ENCODE measurements at regions not wholly inside any gene's neighbourhood (a gene's known extent, or its start where the extent isn't known, plus 50 kb on each side); places are given as distances from the start of the nearest gene placed in this dataset.

DNA sequence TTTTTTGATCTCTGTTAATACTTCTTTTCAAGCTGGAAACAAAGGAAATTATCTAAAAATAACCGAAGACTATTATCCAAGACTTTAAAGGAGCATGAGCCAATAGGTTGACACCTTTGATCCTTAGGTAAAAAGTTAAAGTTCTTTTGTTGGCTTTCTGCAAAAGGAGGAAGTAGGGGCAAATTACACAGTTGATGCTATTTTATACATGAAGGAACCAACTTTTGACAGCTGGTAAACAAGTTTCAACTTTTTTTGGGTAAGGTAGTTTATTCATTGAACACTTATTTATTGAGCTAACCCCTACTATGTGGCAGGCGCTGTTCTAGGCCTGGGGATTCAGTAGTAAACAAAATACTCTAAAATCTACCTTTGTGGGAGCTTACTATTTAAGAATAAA is 66.6 kb upstream of the ZEB2 start:
- no peak overlapping the region for H3K27ac ChIP-seq
- no peaks in the 10 kb centered on the region for H3K9me3 ChIP-seq
- TF ChIP-seq, protein P1, sequence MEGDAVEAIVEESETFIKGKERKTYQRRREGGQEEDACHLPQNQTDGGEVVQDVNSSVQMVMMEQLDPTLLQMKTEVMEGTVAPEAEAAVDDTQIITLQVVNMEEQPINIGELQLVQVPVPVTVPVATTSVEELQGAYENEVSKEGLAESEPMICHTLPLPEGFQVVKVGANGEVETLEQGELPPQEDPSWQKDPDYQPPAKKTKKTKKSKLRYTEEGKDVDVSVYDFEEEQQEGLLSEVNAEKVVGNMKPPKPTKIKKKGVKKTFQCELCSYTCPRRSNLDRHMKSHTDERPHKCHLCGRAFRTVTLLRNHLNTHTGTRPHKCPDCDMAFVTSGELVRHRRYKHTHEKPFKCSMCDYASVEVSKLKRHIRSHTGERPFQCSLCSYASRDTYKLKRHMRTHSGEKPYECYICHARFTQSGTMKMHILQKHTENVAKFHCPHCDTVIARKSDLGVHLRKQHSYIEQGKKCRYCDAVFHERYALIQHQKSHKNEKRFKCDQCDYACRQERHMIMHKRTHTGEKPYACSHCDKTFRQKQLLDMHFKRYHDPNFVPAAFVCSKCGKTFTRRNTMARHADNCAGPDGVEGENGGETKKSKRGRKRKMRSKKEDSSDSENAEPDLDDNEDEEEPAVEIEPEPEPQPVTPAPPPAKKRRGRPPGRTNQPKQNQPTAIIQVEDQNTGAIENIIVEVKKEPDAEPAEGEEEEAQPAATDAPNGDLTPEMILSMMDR (IDR thresholded peaks at IDR 0.05): no peak
- no peaks in the 10 kb centered on the region for H3K27me3 ChIP-seq
- H3K4me3 ChIP-seq (ENCODE audit: low read depth in 1 of 2, low read length in 1 of 2): no peak overlapping the region
- no peaks in the 10 kb centered on the region for H3K36me3 ChIP-seq
- H3K4me1 ChIP-seq (ENCODE audit: control insufficient read depth in 1 of 2, insufficient read depth in 1 of 2, low read depth in 1 of 2, low read length in 1 of 2): peaks cover 20 to 21% of the 10 kb centered on the region in 2 experiments

DNA sequence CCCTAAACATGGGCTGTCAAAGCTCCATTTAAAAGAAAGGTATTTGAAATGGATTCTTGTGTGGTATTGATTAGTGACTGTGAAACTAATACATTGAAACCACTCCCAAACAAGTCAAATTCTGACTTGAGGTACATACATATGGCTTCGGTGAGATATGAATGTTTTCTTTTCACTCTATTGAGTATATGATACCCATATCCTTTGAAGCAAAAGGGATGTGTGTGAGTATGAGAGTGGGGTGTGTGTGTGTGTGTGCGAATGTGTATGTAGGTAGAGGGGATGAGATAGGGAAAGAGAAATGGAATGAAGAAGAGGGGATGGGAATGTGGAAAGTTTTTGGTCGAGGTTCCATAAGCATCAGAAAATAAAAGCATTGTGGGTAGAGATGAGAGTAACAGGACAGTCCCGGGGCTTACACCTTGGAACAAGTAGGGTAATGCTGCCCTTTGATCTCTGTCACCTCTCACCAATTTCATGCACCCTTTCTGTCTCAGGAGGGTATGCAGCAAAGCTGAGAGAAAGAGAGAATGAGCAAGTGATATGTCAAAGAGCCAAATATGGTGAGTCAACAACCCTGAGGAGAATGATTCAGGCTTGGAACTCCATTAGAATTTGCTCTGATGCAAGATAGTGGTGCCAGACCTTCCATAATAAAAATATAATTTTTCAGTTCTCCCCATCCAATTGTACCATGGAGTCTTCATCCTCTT is 64.0 kb upstream of the ZEB2 start:
- Histone ChIP-seq H3K36me3 (no peaks in the 10 kb centered on the region), H3K27ac (no peak overlapping the region), H3K4me1 (ENCODE audit: control insufficient read depth in 1 of 2, insufficient read depth in 1 of 2, low read depth in 1 of 2, low read length in 1 of 2) (peaks cover 33 to 34% of the 10 kb centered on the region in 2 experiments), H3K27me3 (no peaks in the 10 kb centered on the region), H3K9me3 (no peaks in the 10 kb centered on the region), H3K4me3 (ENCODE audit: low read depth in 1 of 2, low read length in 1 of 2) (peak overlapping the region in 1 of 2 experiments; percentile 24)
- TF ChIP-seq, protein P1 (IDR thresholded peaks at IDR 0.05): no peak

DNA sequence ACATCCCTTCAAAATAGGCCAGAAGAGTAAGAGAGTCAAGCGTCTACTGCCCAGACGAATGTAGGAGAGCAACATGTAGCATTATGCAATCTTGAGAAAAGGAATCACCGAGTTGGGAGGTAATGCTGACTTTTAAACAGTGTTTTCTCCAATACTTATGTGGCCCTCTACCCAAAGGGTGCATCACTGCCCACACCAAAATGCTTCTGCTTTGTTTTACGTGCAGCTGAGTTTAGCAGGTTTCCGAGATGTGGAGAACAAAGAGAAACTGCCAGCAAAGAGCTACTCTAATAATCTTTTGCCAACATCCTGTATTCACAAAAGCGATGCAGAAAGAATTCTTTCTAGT is 63.4 kb upstream of the ZEB2 start:
- Histone ChIP-seq H3K27ac (no peak overlapping the region), H3K9me3 (no peaks in the 10 kb centered on the region), H3K36me3 (no peaks in the 10 kb centered on the region), H3K27me3 (no peaks in the 10 kb centered on the region), H3K4me3 (ENCODE audit: low read depth in 1 of 2, low read length in 1 of 2) (peak overlapping the region; percentile 13 to 24), H3K4me1 (ENCODE audit: control insufficient read depth in 1 of 2, insufficient read depth in 1 of 2, low read depth in 1 of 2, low read length in 1 of 2) (peaks cover 33 to 34% of the 10 kb centered on the region in 2 experiments)
- TF ChIP-seq, protein P1 (IDR thresholded peaks at IDR 0.05): no peak

DNA sequence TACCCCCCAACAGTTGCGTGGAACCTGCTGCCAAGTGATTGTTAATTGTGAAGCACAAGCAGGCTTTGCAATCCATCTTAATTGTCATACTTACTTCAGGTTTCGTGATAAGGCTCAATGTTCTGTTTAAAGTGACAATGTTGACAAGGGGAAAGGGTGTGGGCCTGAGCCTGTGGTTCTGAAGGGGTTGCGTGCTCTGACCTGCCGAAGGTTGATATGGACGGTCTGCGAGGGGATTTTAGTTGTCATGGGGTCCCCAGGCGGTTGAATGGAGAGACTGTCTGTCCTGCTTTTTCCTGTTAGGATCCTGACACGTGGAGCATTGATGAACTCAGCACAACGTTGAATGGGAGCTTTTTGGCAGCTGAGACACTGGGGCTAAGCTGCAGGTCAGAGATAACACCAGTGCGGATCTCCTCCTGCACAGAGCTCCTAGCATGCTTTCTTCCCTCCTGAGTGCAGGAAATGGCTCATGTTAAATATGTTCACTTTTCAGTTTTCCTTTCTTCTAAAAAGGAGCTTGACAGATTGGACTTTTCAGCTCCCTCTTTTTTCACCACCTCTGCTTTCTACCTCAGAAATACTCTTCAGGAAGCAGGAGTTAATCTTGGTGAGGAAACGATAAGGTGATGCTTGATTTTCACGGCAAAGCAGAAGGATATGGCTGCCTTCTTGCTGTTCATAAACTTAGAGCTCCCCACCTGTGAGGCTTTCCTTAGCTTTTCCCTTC is 62.9 kb upstream of the ZEB2 start:
- no peak overlapping the region for H3K27ac ChIP-seq
- H3K9me3 ChIP-seq: no peaks in the 10 kb centered on the region
- H3K4me1 ChIP-seq (ENCODE audit: control insufficient read depth in 1 of 2, insufficient read depth in 1 of 2, low read depth in 1 of 2, low read length in 1 of 2): peaks cover 33 to 34% of the 10 kb centered on the region in 2 experiments
- TF ChIP-seq, protein P1 (IDR thresholded peaks at IDR 0.05): no peak
- H3K36me3 ChIP-seq: no peaks in the 10 kb centered on the region
- peak overlapping the region; percentile 13 to 24 for H3K4me3 ChIP-seq (ENCODE audit: low read depth in 1 of 2, low read length in 1 of 2)
- H3K27me3 ChIP-seq: no peaks in the 10 kb centered on the region

DNA sequence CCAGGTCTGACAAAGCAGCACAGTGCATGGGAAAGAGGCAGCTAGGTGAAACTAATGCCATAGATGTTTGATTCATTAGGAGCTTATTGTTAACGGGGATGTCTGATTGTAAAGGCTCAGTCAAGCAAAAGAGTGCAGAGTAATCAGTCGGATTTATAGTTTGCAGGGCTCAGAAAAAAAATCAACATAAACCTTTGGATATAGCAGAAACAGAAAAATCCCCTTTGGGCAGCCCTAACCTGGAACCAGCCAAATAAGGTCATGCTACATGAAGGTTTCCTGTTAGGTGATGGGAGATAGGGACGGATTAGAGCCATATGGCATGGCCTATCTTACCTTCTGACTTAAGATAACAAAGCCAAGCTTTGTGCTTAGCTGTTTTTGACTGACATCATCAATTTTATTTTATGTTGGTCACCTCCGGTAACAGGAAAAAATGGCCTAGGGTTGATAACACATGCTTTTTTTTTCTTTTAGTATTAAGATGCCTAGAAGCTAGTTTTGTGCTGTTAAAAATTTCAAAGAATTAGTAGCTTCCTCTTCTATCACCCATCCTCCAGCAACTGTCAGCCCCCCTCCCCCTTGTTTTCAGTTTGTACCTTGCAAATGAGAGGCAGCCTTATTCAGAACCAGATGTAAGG is 60.7 kb upstream of the ZEB2 start:
- H3K9me3 ChIP-seq: no peaks in the 10 kb centered on the region
- H3K27ac ChIP-seq: peak overlapping the region; percentile 64
- H3K36me3 ChIP-seq: no peaks in the 10 kb centered on the region
- H3K4me3 ChIP-seq (ENCODE audit: low read depth in 1 of 2, low read length in 1 of 2): no peak overlapping the region
- peaks cover 33 to 34% of the 10 kb centered on the region in 2 experiments for H3K4me1 ChIP-seq (ENCODE audit: control insufficient read depth in 1 of 2, insufficient read depth in 1 of 2, low read depth in 1 of 2, low read length in 1 of 2)
- TF ChIP-seq, protein P1 (IDR thresholded peaks at IDR 0.05): no peak
- H3K27me3 ChIP-seq: no peaks in the 10 kb centered on the region

Measured in neutrophil (primary cell).